ENCODE measurements at regions not wholly inside any gene's neighbourhood (a gene's known extent, or its start where the extent isn't known, plus 50 kb on each side); places are given as distances from the start of the nearest gene placed in this dataset.

- TF ChIP-seq CTCF (IDR thresholded peaks at IDR 0.05; ENCODE audit: insufficient read depth, low read length, poor library complexity, severe bottlenecking) (no peak), EZH2phosphoT487 (conservative IDR thresholded peaks at IDR 0.05; ENCODE audit: low read length) (no peak)
Observed at GRCh38 chr14:55889124-55889523, 229.1 kb upstream of the PELI2 start.
